ENCODE measurements at regions not wholly inside any gene's neighbourhood (a gene's known extent, or its start where the extent isn't known, plus 50 kb on each side); places are given as distances from the start of the nearest gene placed in this dataset.

DNA sequence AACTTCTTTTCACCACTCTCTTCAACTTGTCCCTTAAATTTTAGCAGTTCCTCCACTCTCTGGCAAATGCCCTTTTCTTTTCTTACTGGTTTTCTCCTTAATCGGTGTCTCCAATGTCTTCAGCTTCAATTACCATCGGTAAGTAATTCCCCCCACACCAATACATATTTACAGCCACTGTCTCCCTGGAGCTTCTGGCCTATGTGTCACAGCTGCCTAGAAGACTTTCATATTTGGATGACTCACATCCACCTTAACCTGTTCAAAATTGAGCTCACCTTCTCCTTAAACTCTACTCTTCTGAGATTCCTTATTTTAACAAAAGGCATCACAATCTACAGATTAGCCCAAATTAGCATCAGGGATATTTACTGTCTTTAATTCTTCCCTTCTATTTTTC, 380.4 kb downstream of the POM121L12 start:
- no TSS peak for BruUV-seq (replicated peaks)
- Histone ChIP-seq H3K27ac (ENCODE audit: extremely low read depth, low read depth, low read length) (no peak overlapping the region), H3K9me1 (ENCODE audit: control insufficient read depth, insufficient read depth, low read length) (no peaks in the 10 kb centered on the region), H3K79me2 (ENCODE audit: control insufficient read depth, insufficient read depth, low read length) (no peaks in the 10 kb centered on the region), H3K27me3 (ENCODE audit: control insufficient read depth in 2 of 2, insufficient read depth in 2 of 2, low read length in 2 of 2) (no peaks in the 10 kb centered on the region), H3K9ac (ENCODE audit: insufficient read depth in 1 of 2, low read depth in 2 of 2, low read length in 2 of 2) (no peak overlapping the region), H2AFZ (ENCODE audit: low read depth, low read length) (no peak overlapping the region), H3K4me3 (no peak overlapping the region), H3K9me3 (replicated peaks; ENCODE audit: control insufficient read depth, insufficient read depth, low read depth, low read length) (peaks cover 1% of the 10 kb centered on the region; the same call in 1 of the 2 replicates), H3K4me2 (ENCODE audit: insufficient read depth, low read length) (no peak overlapping the region), H4K20me1 (replicated peaks; ENCODE audit: control insufficient read depth, insufficient read depth, low read length) (no peaks in the 10 kb centered on the region), H3K36me3 (ENCODE audit: control insufficient read depth, insufficient read depth, low read length) (no peaks in the 10 kb centered on the region), H3K4me1 (replicated peaks in 1 of 2; ENCODE audit: control insufficient read depth in 2 of 2, insufficient read depth in 2 of 2, low read length in 2 of 2) (no peaks in the 10 kb centered on the region)
- no peak for DNase-seq (ENCODE audit: extremely low read depth in 1 of 4, low spot score in 3 of 4)
- WGBS (ENCODE audit: insufficient coverage, low coverage, missing lambda C conversion rate), result 0% methylated on average over 2 of the region's 2 CpGs
- intact Hi-C loops (cut with micrococcal nuclease), result no loop called here
- TF ChIP-seq HIVEP1 (CRISPR knock-in tag; IDR thresholded peaks at IDR 0.05), result no peak
- no peak for TF ChIP-seq TAF15 (IDR thresholded peaks at IDR 0.05; ENCODE audit: low read depth, low read length)
- no peak for TF ChIP-seq GATAD2B (IDR thresholded peaks at IDR 0.05; ENCODE audit: borderline replicate concordance)
- TF ChIP-seq, protein P1, sequence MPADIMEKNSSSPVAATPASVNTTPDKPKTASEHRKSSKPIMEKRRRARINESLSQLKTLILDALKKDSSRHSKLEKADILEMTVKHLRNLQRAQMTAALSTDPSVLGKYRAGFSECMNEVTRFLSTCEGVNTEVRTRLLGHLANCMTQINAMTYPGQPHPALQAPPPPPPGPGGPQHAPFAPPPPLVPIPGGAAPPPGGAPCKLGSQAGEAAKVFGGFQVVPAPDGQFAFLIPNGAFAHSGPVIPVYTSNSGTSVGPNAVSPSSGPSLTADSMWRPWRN (IDR thresholded peaks at IDR 0.05; ENCODE audit: low read depth), result no peak
- TF ChIP-seq NCOA2 (IDR thresholded peaks at IDR 0.05; ENCODE audit: partially characterized antibody in 2 of 2), result no peak
- TF ChIP-seq ELF1 (tag; IDR thresholded peaks at IDR 0.05), result no peak
- no peak for TF ChIP-seq RB1 (IDR thresholded peaks at IDR 0.05; ENCODE audit: low read depth)
- TF ChIP-seq ZNF764 (CRISPR knock-in tag; IDR thresholded peaks at IDR 0.05; ENCODE audit: low read depth), result no peak
- TF ChIP-seq ZNF398 (CRISPR knock-in tag; IDR thresholded peaks at IDR 0.05), result no peak
- TF ChIP-seq ZNF143 (CRISPR knock-in tag; IDR thresholded peaks at IDR 0.05), result no peak
- no peak for TF ChIP-seq ATF1 (CRISPR knock-in tag; IDR thresholded peaks at IDR 0.05)
- TF ChIP-seq ATF1 (tag; IDR thresholded peaks at IDR 0.05), result no peak
- TF ChIP-seq FOXO4 (CRISPR knock-in tag; IDR thresholded peaks at IDR 0.05), result no peak
- no peak for TF ChIP-seq MTA2 (IDR thresholded peaks at IDR 0.05; ENCODE audit: low read depth)
- no peak for TF ChIP-seq NR1H2 (CRISPR knock-in tag; IDR thresholded peaks at IDR 0.05)
- TF ChIP-seq TGIF2 (CRISPR knock-in tag; IDR thresholded peaks at IDR 0.05), result no peak
- TF ChIP-seq SRF (CRISPR knock-in tag; IDR thresholded peaks at IDR 0.05), result no peak
- no peak for TF ChIP-seq HMGXB4 (CRISPR knock-in tag; IDR thresholded peaks at IDR 0.05)
- no peak for TF ChIP-seq SRSF1 (IDR thresholded peaks at IDR 0.05; ENCODE audit: low read depth, low read length)
- ChIA-PET CTCF (ENCODE audit: low intra/inter-chr PET ratio) (no interaction called here), POLR2A (no interaction called here)
- FAIRE-seq, result no peak
- in situ Hi-C loops (cut with MboI), result no loop called here
- ATAC-seq, result no peak
